ENCODE measurements at regions not wholly inside any gene's neighbourhood (a gene's known extent, or its start where the extent isn't known, plus 50 kb on each side); places are given as distances from the start of the nearest gene placed in this dataset.

GRCh38 chr12:9405886-9406563 lies 197.8 kb upstream of the PZP start:
- Histone ChIP-seq H3K27ac (ENCODE audit: insufficient read depth, low read length) (no peak overlapping the region), H4K91ac (ENCODE audit: insufficient read depth, low read depth, low read length) (no peak overlapping the region), H3K23ac (ENCODE audit: low read depth, low read length) (no peak overlapping the region), H4K20me1 (ENCODE audit: insufficient read depth, low read length) (no peaks in the 10 kb centered on the region), H3K27me3 (ENCODE audit: control insufficient read depth, insufficient read depth, low read length) (peaks cover 5% of the 10 kb centered on the region; the same call in 1 of the 2 replicates), H4K5ac (ENCODE audit: low read depth, low read length) (no peak overlapping the region), H2BK5ac (ENCODE audit: low read depth, low read length, poor library complexity, severe bottlenecking) (no peak overlapping the region), H3K4me2 (ENCODE audit: low read depth, low read length) (no peak overlapping the region), H2AFZ (replicated peaks; ENCODE audit: low read length, poor library complexity) (no peak overlapping the region), H3K9me1 (ENCODE audit: insufficient read depth, low read length) (no peaks in the 10 kb centered on the region), H3K4me3 (ENCODE audit: insufficient read depth, low read depth, low read length) (no peak overlapping the region), H2BK20ac (ENCODE audit: low read depth, low read length) (no peak overlapping the region), H3K4ac (ENCODE audit: low read depth, low read length) (no peak overlapping the region), H3K14ac (replicated peaks; ENCODE audit: low read depth, low read length) (no peak overlapping the region), H4K8ac (ENCODE audit: low read depth in 2 of 2, low read length in 2 of 2) (no peak overlapping the region), H3K18ac (ENCODE audit: low read depth, low read length) (no peak overlapping the region), H3K9me3 (ENCODE audit: control insufficient read depth, insufficient read depth, low read length) (no peaks in the 10 kb centered on the region), H2BK120ac (ENCODE audit: low read depth, low read length) (no peak overlapping the region), H2AK5ac (ENCODE audit: low read depth, low read length) (no peak overlapping the region), H3K56ac (ENCODE audit: extremely low read depth, insufficient read depth, low read length) (no peak overlapping the region), H2AK9ac (replicated peaks; ENCODE audit: low read depth, low read length, poor library complexity) (no peak overlapping the region), H3K79me1 (ENCODE audit: low read depth in 1 of 2, low read length in 2 of 2) (no peaks in the 10 kb centered on the region), H3K9ac (ENCODE audit: low read depth, low read length) (no peak overlapping the region), H2BK15ac (ENCODE audit: low read depth, low read length) (no peak overlapping the region), H3K4me1 (ENCODE audit: control insufficient read depth, insufficient read depth, low read length) (no peaks in the 10 kb centered on the region; the same call in 1 of the 2 replicates), H3K36me3 (ENCODE audit: control insufficient read depth, insufficient read depth, low read length) (no peaks in the 10 kb centered on the region)
- no CpG with 5 or more reads among the region's 25 CpGs for WGBS, 2 experiments (ENCODE audit: extremely low coverage in 2 of 2, insufficient read length in 1 of 2)
- ChIA-PET CTCF (no interaction called here), POLR2A (ENCODE audit: unreplicated experiment) (no interaction called here)
- BruUV-seq (replicated peaks), result no TSS peak
- ATAC-seq (ENCODE audit: low read depth) (no peak), DNase-seq (no peak)
- intact Hi-C loops (cut with micrococcal nuclease), result no loop called here
- dilution Hi-C loops (cut with HindIII; ENCODE audit: low sequenced_read_pairs, unreplicated experiment), result no loop called here
- TF ChIP-seq CTCF (conservative IDR thresholded peaks at IDR 0.05; ENCODE audit: low read depth, low read length) (no peak), BHLHE40 (IDR thresholded peaks at IDR 0.05; ENCODE audit: low read depth, low read length) (no peak), CHD1 (IDR thresholded peaks at IDR 0.05; ENCODE audit: low read depth, low read length) (no peak), ELK1 (IDR thresholded peaks at IDR 0.05; ENCODE audit: borderline replicate concordance, low read depth, low read length) (no peak), MXI1 (IDR thresholded peaks at IDR 0.05; ENCODE audit: borderline replicate concordance, low read depth, low read length) (no peak), FOS (IDR thresholded peaks at IDR 0.05; ENCODE audit: low read depth, low read length) (no peak), CEBPB (IDR thresholded peaks at IDR 0.05; ENCODE audit: low read depth, low read length) (no peak), MAFK (IDR thresholded peaks at IDR 0.05; ENCODE audit: low read depth, low read length) (no peak)
- in situ Hi-C loops (cut with MboI; ENCODE audit: low sequenced_read_pairs), result no loop called here
